Ishikawa (cell line): ENCODE measurements at regions not wholly inside any gene's neighbourhood (a gene's known extent, or its start where the extent isn't known, plus 50 kb on each side); places are given as distances from the start of the nearest gene placed in this dataset.

Experiments used
- CEBPB ChIP-seq: IDR thresholded peaks from 2 replicates; pipeline ENCODE4 v1.6.1; 2012
- CREB1 ChIP-seq: IDR thresholded peaks from 2 replicates; pipeline ENCODE4 v1.6.1; 2012; ENCODE audit warnings: low read depth
- EGR1 ChIP-seq: IDR thresholded peaks from 2 replicates; pipeline ENCODE4 v1.6.1; 2012
- EP300 ChIP-seq: IDR thresholded peaks from 2 replicates; pipeline ENCODE4 v1.6.1; 2012; ENCODE audit warnings: borderline replicate concordance
- FOXM1 ChIP-seq: IDR thresholded peaks from 2 replicates; pipeline ENCODE4 v1.6.1; 2012; ENCODE audit warnings: low read depth, borderline replicate concordance
- RAD21 ChIP-seq: IDR thresholded peaks from 2 replicates; pipeline ENCODE4 v1.6.1; 2012; ENCODE audit warnings: low read depth
- REST ChIP-seq: IDR thresholded peaks from 2 replicates; pipeline ENCODE4 v1.6.1; 2012; ENCODE audit warnings: low read depth, mild to moderate bottlenecking
- TAF1 ChIP-seq: IDR thresholded peaks from 2 replicates; pipeline ENCODE4 v1.6.1; 2012; ENCODE audit warnings: low read depth, mild to moderate bottlenecking
- TCF12 ChIP-seq: IDR thresholded peaks from 2 replicates; pipeline ENCODE4 v1.6.1; 2012; ENCODE audit warnings: low read depth
- TEAD4 ChIP-seq: IDR thresholded peaks from 2 replicates; pipeline ENCODE4 v1.6.1; 2012
- YY1 ChIP-seq: IDR thresholded peaks from 2 replicates; pipeline ENCODE4 v1.6.1; 2012; ENCODE audit warnings: low read depth
- TF ChIP-seq, protein P1 (sequence below): IDR thresholded peaks from 2 replicates; pipeline ENCODE4 v1.6.1; 2012
- TF ChIP-seq, protein P2 (sequence below): IDR thresholded peaks from 2 replicates; pipeline ENCODE4 v1.6.1; 2012

GRCh38 chr7:31186202-31186601 lies 134.1 kb downstream of the ADCYAP1R1 start:
- no peak for TF ChIP-seq CEBPB
- no peak for TF ChIP-seq REST
- no peak for TF ChIP-seq RAD21
- TF ChIP-seq TAF1 = no peak
- TF ChIP-seq EGR1 = no peak
- TF ChIP-seq, protein P1, sequence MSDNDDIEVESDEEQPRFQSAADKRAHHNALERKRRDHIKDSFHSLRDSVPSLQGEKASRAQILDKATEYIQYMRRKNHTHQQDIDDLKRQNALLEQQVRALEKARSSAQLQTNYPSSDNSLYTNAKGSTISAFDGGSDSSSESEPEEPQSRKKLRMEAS = no peak
- TF ChIP-seq CREB1 = no peak
- no peak for TF ChIP-seq TEAD4
- no peak for TF ChIP-seq YY1
- TF ChIP-seq, protein P2, sequence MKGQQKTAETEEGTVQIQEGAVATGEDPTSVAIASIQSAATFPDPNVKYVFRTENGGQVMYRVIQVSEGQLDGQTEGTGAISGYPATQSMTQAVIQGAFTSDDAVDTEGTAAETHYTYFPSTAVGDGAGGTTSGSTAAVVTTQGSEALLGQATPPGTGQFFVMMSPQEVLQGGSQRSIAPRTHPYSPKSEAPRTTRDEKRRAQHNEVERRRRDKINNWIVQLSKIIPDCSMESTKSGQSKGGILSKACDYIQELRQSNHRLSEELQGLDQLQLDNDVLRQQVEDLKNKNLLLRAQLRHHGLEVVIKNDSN = no peak
- TF ChIP-seq FOXM1 = no peak
- TF ChIP-seq TCF12 = no peak
- TF ChIP-seq EP300 = no peak
